Keratinocyte (primary cell): ENCODE measurements at regions not wholly inside any gene's neighbourhood (a gene's known extent, or its start where the extent isn't known, plus 50 kb on each side); places are given as distances from the start of the nearest gene placed in this dataset.

Experiments
- DNase-seq: peaks from one replicate; pipeline ENCODE4 v3.0.0-alpha.2; 2011; ENCODE audit warnings: low read depth, missing footprints, low spot score
- FAIRE-seq: peaks from 2 replicates; lab custom pipeline; 2011; peaks lifted over from hg19 to GRCh38; lab: Jason Lieb, UNC
- H2AFZ ChIP-seq: 2 replicates; pipeline ENCODE4 v1.6.0; 2012; ENCODE audit warnings: low read length, control low read depth, inconsistent platforms; ENCODE audit not compliant: control insufficient read depth
- H3K27ac ChIP-seq: 2 replicates; pipeline ENCODE4 v1.5.1; 2011; ENCODE audit warnings: low read length; ENCODE audit not compliant: control insufficient read depth, insufficient read depth
- H3K27me3 ChIP-seq: 3 replicates; pipeline ENCODE4 v1.6.0; 2011; ENCODE audit warnings: low read length; ENCODE audit not compliant: control insufficient read depth, insufficient read depth; ENCODE audit errors: extremely low read depth
- H3K36me3 ChIP-seq, 2 experiments: 2 replicates in 1 of 2; 3 replicates in 1 of 2; pipeline ENCODE4 v1.5.1; 2011; ENCODE audit warnings: low read length in 2 of 2, mild to moderate bottlenecking in 1 of 2; ENCODE audit not compliant: control insufficient read depth in 2 of 2, insufficient read depth in 2 of 2; ENCODE audit errors: extremely low read depth in 1 of 2
- H3K4me1 ChIP-seq: 3 replicates; pipeline ENCODE4 v1.5.1; 2011; ENCODE audit warnings: low read length; ENCODE audit not compliant: control insufficient read depth, insufficient read depth; ENCODE audit errors: extremely low read depth
- H3K4me2 ChIP-seq: 3 replicates; pipeline ENCODE4 v1.6.0; 2011; ENCODE audit warnings: low read depth, low read length; ENCODE audit not compliant: control insufficient read depth, insufficient read depth; ENCODE audit errors: extremely low read depth
- H3K4me3 ChIP-seq, 3 experiments: fragments of 200-600 bp in 1 of 3; sonication (generic) in 1 of 3; 2 replicates in 2 of 3; 3 replicates in 1 of 3; pipeline ENCODE4 v1.5.1; 2011 to 2016; ENCODE audit warnings: low read length in 3 of 3, mild to moderate bottlenecking in 3 of 3, control low read depth in 2 of 3, inconsistent platforms in 1 of 3, low read depth in 1 of 3, mixed read lengths in 1 of 3, mixed run types in 1 of 3, moderate library complexity in 1 of 3; ENCODE audit not compliant: control insufficient read depth in 2 of 3, insufficient read depth in 2 of 3; ENCODE audit errors: extremely low read depth in 1 of 3
- H3K79me2 ChIP-seq: 2 replicates; pipeline ENCODE4 v1.6.0; 2012; ENCODE audit warnings: low read length; ENCODE audit not compliant: control insufficient read depth, insufficient read depth
- H3K9ac ChIP-seq: 3 replicates; pipeline ENCODE4 v1.6.0; 2011; ENCODE audit warnings: low read length; ENCODE audit not compliant: control insufficient read depth, insufficient read depth; ENCODE audit errors: extremely low read depth
- H3K9me1 ChIP-seq: 3 replicates; pipeline ENCODE4 v1.6.0; 2011; ENCODE audit warnings: low read length; ENCODE audit not compliant: control insufficient read depth, insufficient read depth; ENCODE audit errors: extremely low read depth
- H3K9me3 ChIP-seq: 2 replicates; pipeline ENCODE4 v1.5.1; 2012; ENCODE audit warnings: low read depth, low read length; ENCODE audit not compliant: control insufficient read depth
- H4K20me1 ChIP-seq: 3 replicates; pipeline ENCODE4 v1.6.0; 2011; ENCODE audit warnings: low read length; ENCODE audit not compliant: control insufficient read depth, insufficient read depth; ENCODE audit errors: extremely low read depth
- CTCF ChIP-seq, 3 experiments: IDR thresholded peaks in 1 of 3; conservative IDR thresholded peaks in 1 of 3; optimal IDR thresholded peaks in 1 of 3; 2 replicates in 2 of 3; 3 replicates in 1 of 3; pipeline versions ENCODE3 to v1.5.1; 2011; ENCODE audit warnings: low read length in 3 of 3, mild to moderate bottlenecking in 3 of 3, moderate library complexity in 2 of 3, control low read depth in 1 of 3, inconsistent platforms in 1 of 3; ENCODE audit not compliant: insufficient read depth in 2 of 3; ENCODE audit errors: extremely low read depth in 1 of 3
- EZH2 ChIP-seq: IDR thresholded peaks from one replicate; pipeline ENCODE4 v1.6.1; 2012; ENCODE audit warnings: inconsistent platforms, mild to moderate bottlenecking, low read length, moderate library complexity
- dilution Hi-C: fragments of 300-500 bp; cut with MboI; formaldehyde crosslinking; loops from one replicate; pipeline ENCODE4 v1.7.0; 2020; ENCODE audit warnings: low sequenced_read_pairs; ENCODE audit not compliant: extremely low pct_ligation_motif_present

- no peak for TF ChIP-seq CTCF (optimal IDR thresholded peaks at IDR 0.05 in 1 of 3, IDR thresholded peaks at IDR 0.05 in 1 of 3, conservative IDR thresholded peaks at IDR 0.05 in 1 of 3; ENCODE audit: extremely low read depth in 1 of 3, insufficient read depth in 2 of 3, low read length in 3 of 3)
- no peak for TF ChIP-seq EZH2
- H3K36me3 ChIP-seq = no peaks in the 10 kb centered on the region
- H3K27me3 ChIP-seq = no peaks in the 10 kb centered on the region
- H3K27ac ChIP-seq = no peak overlapping the region
- no peaks in the 10 kb centered on the region for H4K20me1 ChIP-seq
- FAIRE-seq (no peak), DNase-seq (no peak)
- H3K4me1 ChIP-seq = peaks cover 3% of the 10 kb centered on the region
- no peaks in the 10 kb centered on the region for H3K79me2 ChIP-seq
- no peak overlapping the region for H3K4me3 ChIP-seq
- dilution Hi-C loops = no loop called here
- no peak overlapping the region for H2AFZ ChIP-seq
- no peak overlapping the region for H3K4me2 ChIP-seq
- H3K9me1 ChIP-seq = no peaks in the 10 kb centered on the region
- no peaks in the 10 kb centered on the region for H3K9me3 ChIP-seq
- H3K9ac ChIP-seq = no peak overlapping the region
Measured at GRCh38 chr10:28049286-28049685, 50.4 kb upstream of the ODAD2 start.
